AG10803 (cell line): ENCODE measurements at regions not wholly inside any gene's neighbourhood (a gene's known extent, or its start where the extent isn't known, plus 50 kb on each side); places are given as distances from the start of the nearest gene placed in this dataset.

ENCODE experiments used
- DNase-seq: peaks from one replicate; pipeline ENCODE4 v3.0.0; 2010; ENCODE audit warnings: low read depth
- H3K4me3 ChIP-seq: 2 replicates; pipeline ENCODE4 v1.5.1; 2011; ENCODE audit warnings: mild to moderate bottlenecking, low read length, control low read depth
- TF ChIP-seq, protein P1 (sequence below): conservative IDR thresholded peaks from 2 replicates; pipeline ENCODE4 v1.5.1; 2011; ENCODE audit warnings: mild to moderate bottlenecking, low read length, control low read depth, inconsistent platforms

DNA sequence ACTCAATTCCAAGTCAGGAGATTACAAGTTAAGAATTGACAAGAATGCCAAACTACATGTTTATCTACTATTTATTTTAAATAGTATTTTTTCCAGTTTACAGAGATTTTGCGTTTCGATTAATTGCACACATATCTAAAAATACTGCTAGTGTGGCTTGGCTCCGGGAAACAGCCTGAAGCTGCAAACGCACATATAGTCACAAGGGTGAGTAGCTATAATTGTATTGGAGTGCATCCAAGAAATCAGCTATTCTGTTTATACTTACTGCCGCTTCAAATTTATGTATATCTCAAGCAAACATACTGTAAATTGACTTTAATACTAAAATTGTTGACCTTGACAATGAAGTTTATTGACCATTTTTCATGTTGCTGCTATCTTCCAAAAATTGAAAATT lies 77.0 kb upstream of the PLSCR5 start:
- no peak for DNase-seq
- H3K4me3 ChIP-seq: no peak overlapping the region
- TF ChIP-seq, protein P1, sequence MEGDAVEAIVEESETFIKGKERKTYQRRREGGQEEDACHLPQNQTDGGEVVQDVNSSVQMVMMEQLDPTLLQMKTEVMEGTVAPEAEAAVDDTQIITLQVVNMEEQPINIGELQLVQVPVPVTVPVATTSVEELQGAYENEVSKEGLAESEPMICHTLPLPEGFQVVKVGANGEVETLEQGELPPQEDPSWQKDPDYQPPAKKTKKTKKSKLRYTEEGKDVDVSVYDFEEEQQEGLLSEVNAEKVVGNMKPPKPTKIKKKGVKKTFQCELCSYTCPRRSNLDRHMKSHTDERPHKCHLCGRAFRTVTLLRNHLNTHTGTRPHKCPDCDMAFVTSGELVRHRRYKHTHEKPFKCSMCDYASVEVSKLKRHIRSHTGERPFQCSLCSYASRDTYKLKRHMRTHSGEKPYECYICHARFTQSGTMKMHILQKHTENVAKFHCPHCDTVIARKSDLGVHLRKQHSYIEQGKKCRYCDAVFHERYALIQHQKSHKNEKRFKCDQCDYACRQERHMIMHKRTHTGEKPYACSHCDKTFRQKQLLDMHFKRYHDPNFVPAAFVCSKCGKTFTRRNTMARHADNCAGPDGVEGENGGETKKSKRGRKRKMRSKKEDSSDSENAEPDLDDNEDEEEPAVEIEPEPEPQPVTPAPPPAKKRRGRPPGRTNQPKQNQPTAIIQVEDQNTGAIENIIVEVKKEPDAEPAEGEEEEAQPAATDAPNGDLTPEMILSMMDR: no peak

DNA sequence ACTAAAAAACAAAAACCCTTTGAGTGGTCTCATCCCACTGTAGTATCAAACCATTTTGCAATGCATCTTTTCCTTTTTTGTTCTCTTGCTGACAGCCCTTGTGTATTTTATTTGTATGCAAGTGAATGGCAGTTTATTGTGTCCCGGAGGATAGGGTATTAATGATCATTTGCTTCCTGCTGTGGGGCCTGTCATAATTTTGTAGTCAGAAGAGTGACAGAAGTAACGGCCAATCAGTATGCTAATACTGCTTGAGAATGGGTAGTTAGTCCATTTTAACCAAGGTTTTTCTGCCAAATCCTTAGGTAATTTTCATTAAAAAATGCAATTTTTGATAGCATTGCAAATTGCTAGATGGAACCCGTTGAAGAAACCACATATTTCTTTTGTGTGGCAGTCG lies 75.5 kb upstream of the PLSCR5 start:
- H3K4me3 ChIP-seq: no peak overlapping the region
- no peak for DNase-seq
- TF ChIP-seq, protein P1: no peak

DNA sequence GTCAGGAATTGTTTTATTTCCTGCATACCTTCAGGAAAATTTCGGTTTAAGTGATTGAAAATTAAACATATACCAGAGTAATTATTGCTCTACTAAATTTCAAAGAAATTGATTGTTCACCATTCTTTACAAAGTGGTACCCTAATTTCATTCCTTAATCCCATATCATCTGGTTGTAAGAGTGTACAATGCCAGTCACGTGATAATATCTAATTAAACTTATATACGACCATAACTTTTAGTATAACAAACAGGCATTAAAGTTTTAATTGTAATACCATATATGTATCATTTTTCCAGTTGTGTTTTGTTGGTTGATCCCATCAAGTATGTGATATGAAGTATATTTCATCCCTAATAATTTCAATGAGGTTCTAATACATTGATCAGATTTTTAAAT lies 74.8 kb upstream of the PLSCR5 start:
- DNase-seq: no peak
- TF ChIP-seq, protein P1: no peak
- no peak overlapping the region for H3K4me3 ChIP-seq

DNA sequence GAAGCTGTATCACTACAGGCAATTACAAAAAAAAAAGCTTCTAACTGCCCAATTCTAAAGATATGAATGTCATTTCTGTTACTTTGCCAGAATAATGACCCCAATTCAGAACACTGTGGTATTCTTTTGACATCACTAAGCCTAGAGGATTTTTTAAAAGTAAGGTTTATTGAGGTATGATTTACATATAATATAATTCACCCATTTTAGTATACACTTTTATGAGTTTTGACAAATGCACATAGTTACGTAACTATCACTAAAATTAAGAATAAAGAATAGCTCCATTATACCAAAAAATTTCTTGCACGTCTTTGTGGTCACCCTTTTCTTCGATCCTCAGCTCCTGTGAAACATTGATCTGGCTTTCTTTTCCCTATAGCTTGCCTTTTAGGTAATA lies 74.0 kb upstream of the PLSCR5 start:
- no peak for DNase-seq
- TF ChIP-seq, protein P1: no peak
- no peak overlapping the region for H3K4me3 ChIP-seq

DNA sequence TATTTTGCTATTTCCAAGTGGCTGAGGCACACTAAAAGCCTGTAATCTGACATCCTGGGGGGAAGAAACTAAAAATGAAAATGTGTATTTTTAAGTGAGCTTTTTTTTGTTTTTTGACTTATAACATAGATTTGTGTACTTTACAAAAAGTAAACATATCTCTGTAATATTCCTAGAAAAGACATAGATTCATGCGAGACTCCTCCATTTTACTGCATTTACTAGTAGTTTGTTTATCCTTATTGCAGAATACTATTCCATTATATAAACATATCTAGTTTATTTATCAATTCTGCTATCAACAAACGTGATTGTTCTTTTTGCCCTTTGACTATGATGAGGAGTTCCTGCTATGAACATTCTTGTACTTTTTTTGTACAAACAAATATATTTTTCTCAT lies 67.8 kb upstream of the PLSCR5 start:
- TF ChIP-seq, protein P1: no peak
- H3K4me3 ChIP-seq: no peak overlapping the region
- no peak for DNase-seq

DNA sequence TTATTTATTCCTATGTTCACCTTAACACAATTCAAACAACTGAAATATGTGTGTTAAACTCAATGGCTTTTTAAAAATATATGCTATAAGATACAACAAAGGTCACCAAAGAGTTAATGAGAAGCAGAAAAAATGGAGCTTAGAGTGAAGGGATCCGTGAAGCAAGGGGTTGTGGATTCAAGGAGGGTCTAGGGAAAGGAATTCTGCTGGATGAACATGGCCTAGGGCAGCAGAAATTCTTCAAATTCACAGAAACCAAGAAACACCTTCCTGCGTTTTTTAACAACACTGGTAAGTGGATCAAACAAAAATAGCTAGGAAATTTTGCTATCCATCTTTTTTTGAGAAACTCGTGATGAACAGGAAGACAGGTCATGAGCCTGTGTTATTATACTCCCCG lies 59.3 kb upstream of the PLSCR5 start:
- TF ChIP-seq, protein P1: no peak
- H3K4me3 ChIP-seq: no peak overlapping the region
- no peak for DNase-seq

DNA sequence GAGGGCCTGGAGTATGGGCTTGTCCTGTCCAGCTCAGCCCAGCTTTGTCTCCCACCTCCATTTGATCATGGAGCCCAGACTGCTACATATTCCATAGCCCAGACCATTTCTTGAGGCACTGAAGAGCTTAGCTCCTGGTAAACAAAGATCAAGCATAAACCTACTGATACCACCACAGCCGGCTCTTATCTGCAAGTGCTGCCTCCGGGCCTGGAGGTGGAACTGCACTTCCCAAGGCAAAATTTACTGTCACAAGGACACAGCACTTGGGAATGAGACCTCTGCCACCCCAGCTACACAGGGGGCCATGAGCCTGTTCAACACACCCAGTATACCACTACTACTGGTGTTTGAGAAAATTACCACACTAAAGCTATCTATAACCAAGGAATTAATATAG lies 53.7 kb upstream of the PLSCR5 start:
- no peak for DNase-seq
- no peak overlapping the region for H3K4me3 ChIP-seq
- TF ChIP-seq, protein P1: no peak
